ENCODE measurements at regions not wholly inside any gene's neighbourhood (a gene's known extent, or its start where the extent isn't known, plus 50 kb on each side); places are given as distances from the start of the nearest gene placed in this dataset.

DNA sequence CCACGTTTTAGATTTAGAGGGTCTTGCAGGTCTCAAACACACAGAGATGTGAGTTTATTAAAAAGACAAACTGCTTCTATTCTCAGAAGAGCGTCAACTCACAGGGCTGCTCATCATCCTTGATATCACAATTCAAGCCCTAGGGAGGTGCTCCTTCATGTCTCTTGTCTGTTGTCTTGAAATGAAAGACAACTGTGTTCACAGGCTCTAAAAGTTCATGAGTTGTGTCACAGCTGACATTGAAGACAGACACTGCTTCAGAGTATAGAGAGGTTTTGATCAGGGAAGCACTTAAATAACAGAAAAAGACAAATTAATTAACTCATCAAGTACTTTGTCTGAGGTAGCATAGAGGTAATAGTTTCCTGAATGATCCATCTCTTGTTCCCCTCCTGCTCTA lies 1917.6 kb upstream of the WWC1 start:
- no peak for DNase-seq (ENCODE audit: low spot score)

DNA sequence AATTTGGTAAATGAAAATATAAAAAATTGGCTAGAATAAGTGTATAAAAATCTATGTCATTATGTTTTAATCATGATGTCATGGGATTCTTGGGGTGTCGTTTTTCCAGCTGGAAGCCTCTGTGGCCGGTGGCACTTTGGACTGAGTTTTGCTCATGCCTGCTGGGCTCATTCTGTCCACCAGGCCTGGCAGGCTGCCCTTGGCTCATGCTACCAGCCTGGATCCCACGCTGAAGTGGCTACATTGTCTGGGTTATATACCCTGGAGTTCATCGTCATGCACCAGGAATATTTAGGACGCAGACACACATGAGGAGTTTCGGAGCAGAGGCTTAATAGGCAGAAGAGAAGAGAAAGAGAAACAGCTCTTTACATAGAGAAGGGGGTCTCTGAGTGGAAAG lies 1913.7 kb upstream of the WWC1 start:
- no peak for DNase-seq (ENCODE audit: low spot score)

- no peak for DNase-seq (ENCODE audit: low spot score)
These were observed 1911.9 kb upstream of the WWC1 start for GRCh38 chr5:166379517-166379916.

DNA sequence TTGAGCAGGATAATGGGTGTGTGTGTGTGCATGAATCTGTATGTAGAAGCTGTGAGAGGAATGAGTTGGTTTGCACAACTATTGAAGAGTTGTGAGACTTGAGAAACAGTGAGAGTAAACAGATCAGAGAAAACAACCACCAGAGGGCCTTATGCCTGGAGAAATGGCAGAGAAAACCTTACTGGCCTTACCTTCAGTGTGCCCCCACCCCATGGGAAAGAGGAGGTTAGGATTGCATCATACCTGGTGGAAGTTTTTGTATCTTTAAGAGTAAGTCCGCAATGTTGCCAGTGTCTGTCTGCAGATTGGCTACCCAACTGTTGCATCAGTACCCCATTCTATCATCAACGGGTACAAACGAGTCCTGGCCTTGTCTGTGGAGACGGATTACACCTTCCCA lies 1909.4 kb upstream of the WWC1 start:
- no peak for DNase-seq (ENCODE audit: low spot score)

- DNase-seq (ENCODE audit: low spot score): no peak
These were observed 1893.3 kb upstream of the WWC1 start for GRCh38 chr5:166398131-166398530.

DNA sequence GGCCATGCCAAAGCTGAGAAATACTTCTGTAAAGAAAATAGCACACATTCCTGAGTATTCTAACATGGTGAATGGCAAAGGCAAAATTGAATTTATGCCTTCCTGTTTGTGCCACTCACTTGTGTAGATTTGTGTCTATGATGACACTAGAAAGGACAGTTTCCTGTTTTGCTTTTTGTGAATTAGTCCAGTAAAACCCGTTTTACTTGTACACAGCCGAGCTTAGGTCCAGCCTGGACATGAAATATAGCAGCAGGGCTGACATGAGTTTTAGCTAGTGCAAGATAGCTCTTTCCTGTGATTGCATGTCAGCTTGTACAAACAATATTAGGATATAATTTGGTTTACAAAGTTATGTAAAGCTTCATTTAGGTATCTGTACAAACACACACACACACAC lies 1891.7 kb upstream of the WWC1 start:
- DNase-seq (ENCODE audit: low spot score): no peak

DNA sequence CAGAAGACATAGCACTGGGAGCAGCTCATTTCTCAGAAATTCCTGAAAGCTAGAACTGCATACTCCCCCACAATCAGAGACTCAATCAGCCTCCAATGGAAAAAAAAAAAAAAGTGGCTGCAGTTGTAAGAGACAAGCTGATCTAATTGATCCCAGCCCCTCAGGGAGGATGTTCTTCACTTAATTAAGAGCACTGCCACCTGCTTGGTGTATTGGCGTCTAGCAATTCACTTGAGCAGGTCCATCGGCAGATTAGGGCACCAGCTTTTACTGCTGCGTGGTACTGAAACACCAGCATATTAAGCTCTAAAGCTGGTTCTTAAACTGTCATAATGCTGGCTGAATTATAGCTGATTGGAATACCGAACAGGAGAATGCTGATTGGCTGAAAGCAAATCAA lies 1890.1 kb upstream of the WWC1 start:
- no peak for DNase-seq (ENCODE audit: low spot score)

GRCh38 chr5:166412191-166412590 lies 1879.3 kb upstream of the WWC1 start:
- DNase-seq (ENCODE audit: low spot score): no peak

DNA sequence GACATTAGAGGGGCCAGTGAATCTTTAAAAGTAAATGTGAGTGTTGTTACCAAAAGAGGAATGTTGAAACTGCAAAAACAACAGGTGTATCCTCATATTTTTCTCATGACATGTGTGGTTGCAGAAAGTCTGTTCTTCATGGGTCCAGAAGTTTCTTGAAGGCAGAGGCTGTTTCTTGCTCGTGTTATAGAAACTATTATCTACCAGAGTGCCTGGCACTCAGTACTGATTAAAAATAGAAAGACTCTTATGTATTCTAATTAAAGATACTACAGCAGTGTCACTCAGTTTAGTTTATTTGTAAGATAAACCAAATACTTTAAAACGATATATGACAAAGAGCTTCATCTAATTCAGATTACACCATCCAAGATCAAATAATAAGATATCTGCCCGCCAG lies 1864.2 kb upstream of the WWC1 start:
- DNase-seq (ENCODE audit: low spot score): no peak

- no peak for DNase-seq (ENCODE audit: low spot score)
These were observed 1863.1 kb upstream of the WWC1 start for GRCh38 chr5:166428264-166428803.

DNA sequence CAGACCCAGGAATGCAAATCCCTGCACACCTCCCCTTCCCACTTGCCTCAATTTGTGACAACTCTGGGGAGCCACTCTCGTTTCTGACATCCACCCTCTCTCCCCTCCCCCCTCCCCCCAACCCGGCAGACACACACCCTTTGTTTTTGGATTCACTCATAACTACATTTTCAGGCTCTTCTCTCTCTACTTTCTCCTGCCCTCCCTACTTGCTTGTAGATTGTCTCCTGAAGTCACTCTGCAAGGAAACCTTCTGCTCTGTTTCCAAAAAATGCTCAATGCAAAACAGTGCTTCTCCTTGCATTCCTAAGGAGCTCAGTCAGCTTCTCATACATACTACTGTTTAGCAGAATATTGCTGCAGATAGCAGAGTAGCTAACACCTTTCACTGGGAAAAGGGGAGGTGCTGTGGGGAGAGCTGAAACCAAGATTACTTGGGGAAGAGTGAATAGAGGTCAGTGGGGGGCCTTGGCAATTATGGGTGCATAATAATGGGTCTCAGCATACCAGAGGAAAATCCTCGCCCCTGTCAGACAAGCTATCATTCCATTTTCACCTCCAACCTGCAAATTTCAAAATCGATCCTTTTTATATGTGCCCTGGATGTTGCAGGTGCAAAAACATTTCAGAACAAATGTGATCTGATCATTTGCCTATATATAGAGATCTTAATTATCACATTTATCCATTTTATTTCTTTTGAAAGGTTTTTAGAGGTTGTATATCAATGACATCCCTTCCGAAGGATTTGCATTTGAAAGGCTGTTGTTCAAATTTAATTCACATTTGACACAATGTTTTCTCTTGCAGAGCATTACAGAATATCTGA lies 1860.7 kb upstream of the WWC1 start:
- DNase-seq (ENCODE audit: low spot score): no peak

GRCh38 chr5:166431456-166431855 lies 1860.0 kb upstream of the WWC1 start:
- DNase-seq (ENCODE audit: low spot score): no peak

DNA sequence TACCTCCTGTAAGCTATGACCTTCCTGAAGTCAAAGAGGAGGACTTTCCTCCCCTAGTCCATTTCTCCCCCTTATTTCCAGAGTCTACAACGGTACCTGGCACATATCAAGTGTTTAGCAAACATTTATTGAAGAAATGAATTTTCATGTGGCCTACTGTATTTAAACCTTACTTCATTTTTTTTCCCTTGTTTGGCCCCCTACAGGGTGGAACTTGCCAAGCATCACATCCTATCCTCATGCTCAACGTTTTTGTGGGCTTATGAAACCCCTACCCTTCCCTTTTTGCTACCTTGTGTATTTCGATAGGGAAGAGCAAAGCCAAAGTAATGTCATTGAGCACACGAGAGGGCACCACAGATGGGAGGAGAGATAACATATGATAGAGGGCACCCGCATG lies 1857.8 kb upstream of the WWC1 start:
- DNase-seq (ENCODE audit: low spot score): no peak

- no peak for DNase-seq (ENCODE audit: low spot score)
These were observed 1854.6 kb upstream of the WWC1 start for GRCh38 chr5:166436872-166437271.

DNA sequence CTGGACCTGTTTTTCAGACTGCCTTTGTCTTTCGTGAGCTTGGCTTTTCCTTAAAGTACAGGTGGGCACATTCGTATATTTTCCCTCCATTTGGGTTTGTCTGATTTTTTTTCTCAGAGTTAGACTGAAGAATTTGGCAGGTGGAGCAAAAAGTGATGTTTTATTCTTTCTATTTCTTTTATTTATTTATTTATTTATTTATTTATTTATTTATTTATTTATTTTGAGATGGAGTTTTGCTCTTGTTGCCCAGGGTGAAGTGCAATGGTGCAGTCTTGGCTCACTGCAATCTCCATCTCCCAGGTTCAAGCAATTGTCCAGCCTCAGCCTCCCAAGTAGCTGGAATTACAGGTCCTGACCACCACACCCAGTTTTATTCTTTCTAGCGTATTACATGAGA lies 1805.1 kb upstream of the WWC1 start:
- DNase-seq (ENCODE audit: low spot score): no peak

- DNase-seq (ENCODE audit: low spot score): no peak
These were observed 1802.9 kb upstream of the WWC1 start for GRCh38 chr5:166488560-166488959.

- DNase-seq (ENCODE audit: low spot score): no peak
These were observed 1798.4 kb upstream of the WWC1 start for GRCh38 chr5:166493040-166493439.

DNA sequence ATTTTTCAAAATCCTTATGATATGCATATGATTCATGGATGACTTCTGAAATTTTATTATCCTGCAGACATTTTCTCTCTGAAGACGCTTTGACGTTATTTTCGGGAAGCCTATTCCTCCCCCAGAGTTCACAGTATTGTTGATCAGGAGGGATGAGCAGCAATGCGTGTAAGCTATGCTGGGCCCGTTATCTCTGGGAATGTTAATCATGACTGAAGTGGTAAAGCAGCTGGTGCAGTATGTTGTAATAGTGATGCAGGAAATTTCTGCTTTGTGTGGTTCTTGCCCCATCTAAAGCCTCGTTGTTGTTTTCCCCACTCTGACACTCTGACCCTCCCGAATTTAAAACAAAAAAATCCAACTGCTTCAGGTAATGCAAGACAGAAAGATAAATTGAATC lies 1797.8 kb upstream of the WWC1 start:
- DNase-seq (ENCODE audit: low spot score): no peak

- no peak for DNase-seq (ENCODE audit: low spot score)
These were observed 1793.8 kb upstream of the WWC1 start for GRCh38 chr5:166497496-166498104.

DNA sequence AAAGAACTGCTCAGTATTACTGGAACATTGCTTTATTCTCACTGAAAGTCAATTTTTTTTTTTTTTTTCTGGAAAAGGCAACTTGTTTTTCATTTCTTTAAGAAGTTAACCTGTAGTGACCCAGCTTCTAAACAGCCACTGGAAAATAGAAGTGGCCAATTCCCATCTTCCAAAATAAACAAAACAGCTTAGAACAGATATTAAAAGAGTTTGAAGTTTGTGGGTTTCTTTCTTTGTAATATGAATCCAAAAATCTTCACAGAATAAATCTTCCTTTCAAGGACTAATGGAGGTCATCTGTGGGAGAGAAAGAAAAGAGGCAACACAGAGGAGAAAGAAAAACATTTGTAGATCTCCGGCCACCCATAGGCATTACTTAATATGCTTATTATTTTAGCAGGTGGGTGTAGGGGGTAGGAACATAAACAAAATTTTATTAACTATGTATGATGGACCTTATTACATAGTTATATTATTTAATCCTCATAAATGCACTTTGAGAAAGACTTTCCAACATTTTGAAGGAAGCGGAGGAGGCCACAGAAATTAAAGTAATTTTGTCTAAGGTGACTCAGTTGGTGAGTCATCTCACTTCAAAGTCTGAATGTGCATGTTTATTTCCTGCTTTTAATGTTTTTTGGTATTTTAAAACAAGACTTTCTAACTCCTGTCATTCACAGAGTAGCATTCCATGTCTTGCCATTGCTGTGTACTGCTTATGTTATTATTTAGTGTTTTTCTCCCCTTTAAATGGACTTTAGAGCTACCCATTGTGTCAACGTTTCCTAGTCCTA lies 1791.8 kb upstream of the WWC1 start:
- DNase-seq (ENCODE audit: low spot score): no peak

GRCh38 chr5:166503506-166503905 lies 1787.9 kb upstream of the WWC1 start:
- DNase-seq (ENCODE audit: low spot score): no peak

- DNase-seq (ENCODE audit: low spot score): no peak
These were observed 1786.4 kb upstream of the WWC1 start for GRCh38 chr5:166505067-166505466.

- DNase-seq (ENCODE audit: low spot score): no peak
These were observed 1785.9 kb upstream of the WWC1 start for GRCh38 chr5:166505544-166505943.
